WERI-Rb-1 (cell line): ENCODE measurements at regions not wholly inside any gene's neighbourhood (a gene's known extent, or its start where the extent isn't known, plus 50 kb on each side); places are given as distances from the start of the nearest gene placed in this dataset.
A peak's percentile ranks its signal among the peaks of the same experiment; 100 is the strongest.

ENCODE experiments used
- DNase-seq: peaks from one replicate; pipeline ENCODE4 v3.0.0-alpha.2; 2020
- H3K27ac ChIP-seq: fragments of 250-450 bp; sonication (Bioruptor Pico); 2 replicates; pipeline ENCODE4 v1.5.1; 2020; ENCODE audit warnings: mild to moderate bottlenecking, moderate library complexity
- H3K27me3 ChIP-seq: fragments of 250-450 bp; sonication (Bioruptor Pico); 2 replicates; pipeline ENCODE4 v1.5.1; 2021; ENCODE audit warnings: mild to moderate bottlenecking, low read depth, moderate library complexity; ENCODE audit not compliant: insufficient read depth, severe bottlenecking
- H3K36me3 ChIP-seq: fragments of 250-450 bp; sonication (Bioruptor Pico); 2 replicates; pipeline ENCODE4 v1.5.1; 2020; ENCODE audit warnings: mild to moderate bottlenecking, moderate library complexity
- H3K4me3 ChIP-seq: 2 replicates; pipeline ENCODE4 v1.5.1; 2011; ENCODE audit warnings: low read depth, mild to moderate bottlenecking, control low read depth, low read length
- H3K9me3 ChIP-seq: fragments of 250-450 bp; sonication (Bioruptor Pico); 2 replicates; pipeline ENCODE4 v1.5.1; 2021; ENCODE audit warnings: mild to moderate bottlenecking, moderate library complexity; ENCODE audit not compliant: severe bottlenecking
- CTCF ChIP-seq: IDR thresholded peaks from 2 replicates; pipeline ENCODE4 v1.5.1; 2011; ENCODE audit warnings: low read depth, mild to moderate bottlenecking, control low read depth, inconsistent platforms, low read length

GRCh38 chr9:93871286-93871685, 83.9 kb downstream of the BARX1 start:
- Histone ChIP-seq H3K4me3 (no peak overlapping the region), H3K27ac (no peak overlapping the region), H3K27me3 (peaks cover 23% of the 10 kb centered on the region), H3K9me3 (peaks cover 17% of the 10 kb centered on the region), H3K36me3 (no peaks in the 10 kb centered on the region)
- TF ChIP-seq CTCF: peak; percentile 68
- DNase-seq: no peak

- no peak overlapping the region for H3K4me3 ChIP-seq
- H3K27ac ChIP-seq: no peak overlapping the region
- peaks cover 13% of the 10 kb centered on the region for H3K9me3 ChIP-seq
- no peak for DNase-seq
- TF ChIP-seq CTCF: no peak
- no peaks in the 10 kb centered on the region for H3K36me3 ChIP-seq
- H3K27me3 ChIP-seq: peaks cover 31% of the 10 kb centered on the region
Measured at GRCh38 chr9:93869863-93870262, 85.3 kb downstream of the BARX1 start.

- peaks cover 38% of the 10 kb centered on the region for H3K27me3 ChIP-seq
- no peak overlapping the region for H3K27ac ChIP-seq
- peaks cover 5% of the 10 kb centered on the region for H3K9me3 ChIP-seq
- no peak for DNase-seq
- no peak for TF ChIP-seq CTCF
- H3K4me3 ChIP-seq: no peak overlapping the region
- H3K36me3 ChIP-seq: no peaks in the 10 kb centered on the region
Measured at GRCh38 chr9:93869088-93869487, 86.1 kb downstream of the BARX1 start.

GRCh38 chr9:93865716-93866115, 89.4 kb downstream of the BARX1 start:
- peaks cover 52% of the 10 kb centered on the region for H3K27me3 ChIP-seq
- H3K9me3 ChIP-seq: peaks cover 6% of the 10 kb centered on the region
- no peaks in the 10 kb centered on the region for H3K36me3 ChIP-seq
- no peak for DNase-seq
- H3K27ac ChIP-seq: no peak overlapping the region
- no peak for TF ChIP-seq CTCF
- no peak overlapping the region for H3K4me3 ChIP-seq

GRCh38 chr9:93865245-93865644, 89.9 kb downstream of the BARX1 start:
- DNase-seq: no peak
- Histone ChIP-seq H3K36me3 (no peaks in the 10 kb centered on the region), H3K27ac (no peak overlapping the region), H3K27me3 (peaks cover 57% of the 10 kb centered on the region), H3K9me3 (peaks cover 6% of the 10 kb centered on the region), H3K4me3 (no peak overlapping the region)
- TF ChIP-seq CTCF: no peak

GRCh38 chr9:93864840-93865239, 90.3 kb downstream of the BARX1 start:
- TF ChIP-seq CTCF: no peak
- Histone ChIP-seq H3K4me3 (no peak overlapping the region), H3K9me3 (peaks cover 6% of the 10 kb centered on the region), H3K27ac (no peak overlapping the region), H3K27me3 (peaks cover 59% of the 10 kb centered on the region), H3K36me3 (no peaks in the 10 kb centered on the region)
- no peak for DNase-seq
